ENCODE measurements at regions not wholly inside any gene's neighbourhood (a gene's known extent, or its start where the extent isn't known, plus 50 kb on each side); places are given as distances from the start of the nearest gene placed in this dataset.
A peak's percentile ranks its signal among the peaks of the same experiment; 100 is the strongest.
"Not testable (repeated sequence)": the region's sequence is repeated elsewhere in the genome, so short reads cannot be mapped to it uniquely, and the experiment has no call there.

- no peak for DNase-seq
Measured at GRCh38 chrX:130467936-130468335, 66.1 kb downstream of the RBMX2 start.

DNA sequence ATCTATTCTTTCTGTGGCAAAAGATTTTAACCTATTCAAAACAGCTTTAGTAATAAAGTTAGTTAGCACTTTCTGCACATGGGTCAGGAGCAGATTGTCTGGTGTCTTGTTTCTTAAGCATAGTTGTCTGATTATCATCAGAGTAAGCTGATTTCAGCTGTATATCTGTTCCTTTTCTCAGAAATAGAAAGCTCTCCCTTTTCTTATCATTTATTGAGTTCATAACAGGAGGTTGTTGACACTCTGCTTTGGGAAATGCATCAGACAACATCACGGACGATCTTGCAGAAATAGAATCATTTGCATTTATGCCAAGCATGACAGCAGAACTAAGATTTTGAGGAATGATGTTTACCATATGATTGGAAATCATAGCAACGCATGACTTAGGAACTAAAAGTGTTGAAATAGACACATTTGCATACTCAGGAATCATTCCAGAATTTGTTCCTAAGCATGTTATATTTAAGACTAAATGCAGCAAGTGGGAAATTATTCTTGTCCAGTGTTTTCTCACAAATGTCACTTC lies 66.7 kb downstream of the RBMX2 start:
- DNase-seq = no peak

- no peak for DNase-seq
Measured at GRCh38 chrX:130482871-130483270, 81.1 kb downstream of the RBMX2 start.

DNA sequence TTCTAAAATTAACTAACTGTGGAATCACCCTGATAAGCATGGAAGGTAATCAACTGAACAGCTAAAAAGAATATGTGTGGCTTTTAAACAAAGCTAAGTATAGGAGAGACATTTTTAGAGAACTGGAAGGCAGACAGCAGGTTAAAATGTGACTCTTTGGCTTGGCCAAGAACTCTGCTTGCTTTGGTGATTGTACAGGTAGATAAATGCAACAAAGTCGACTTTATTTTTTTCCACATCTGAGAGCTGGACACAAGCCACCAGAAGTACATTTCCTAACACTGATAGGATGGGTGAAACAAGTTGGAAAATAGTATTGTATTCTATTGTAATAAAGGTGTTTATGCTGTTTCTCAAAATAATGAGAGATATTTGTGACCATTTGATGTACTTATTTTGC lies 84.1 kb downstream of the RBMX2 start:
- no peak for DNase-seq

- not testable (repeated sequence) for DNase-seq
Measured at GRCh38 chrX:130495502-130495901, 93.7 kb downstream of the RBMX2 start.

DNA sequence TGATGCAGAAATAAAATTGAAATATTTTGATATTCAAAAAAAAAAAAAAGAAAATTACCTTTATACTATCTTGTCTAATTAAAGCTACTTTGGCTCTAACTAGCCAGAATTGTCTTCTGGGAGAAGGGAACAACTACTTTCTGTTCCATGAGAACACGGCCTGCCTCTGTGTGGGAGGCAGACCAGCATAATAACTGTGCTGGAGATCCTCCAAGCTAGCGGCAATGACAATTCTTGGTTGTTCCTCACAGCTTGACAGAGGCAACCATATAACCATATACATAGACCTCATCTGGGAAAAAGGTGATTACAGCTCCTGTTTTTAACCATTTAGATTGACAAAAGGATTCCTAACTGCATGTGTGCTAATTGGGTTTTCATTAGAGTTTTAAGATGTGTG lies 95.7 kb downstream of the RBMX2 start:
- no peak for DNase-seq

- DNase-seq = no peak
Measured at GRCh38 chrX:130498653-130499274, 97.0 kb downstream of the RBMX2 start.

- DNase-seq = no peak
Measured at GRCh38 chrX:130502016-130502570, 100.3 kb downstream of the RBMX2 start.

DNA sequence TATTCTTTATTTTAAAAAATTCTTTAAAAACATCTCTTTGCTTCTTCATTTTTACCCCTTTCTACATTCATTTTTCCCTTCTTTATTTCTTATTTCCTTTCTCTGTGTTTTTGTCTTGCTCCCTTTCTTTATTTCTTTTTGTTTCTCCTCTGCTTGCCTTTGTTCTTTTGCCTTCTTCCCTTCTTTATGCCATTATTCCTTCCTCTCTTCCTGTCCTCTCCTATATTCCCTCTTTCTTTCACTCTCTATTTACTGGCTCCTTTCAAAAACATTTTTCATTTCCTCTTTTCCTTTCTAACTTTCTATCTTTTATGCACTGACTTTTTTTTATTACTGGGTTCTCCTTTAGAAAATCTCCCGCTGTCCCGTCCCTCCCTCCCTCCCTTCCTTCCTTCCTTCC lies 102.2 kb downstream of the RBMX2 start:
- no peak for DNase-seq

DNA sequence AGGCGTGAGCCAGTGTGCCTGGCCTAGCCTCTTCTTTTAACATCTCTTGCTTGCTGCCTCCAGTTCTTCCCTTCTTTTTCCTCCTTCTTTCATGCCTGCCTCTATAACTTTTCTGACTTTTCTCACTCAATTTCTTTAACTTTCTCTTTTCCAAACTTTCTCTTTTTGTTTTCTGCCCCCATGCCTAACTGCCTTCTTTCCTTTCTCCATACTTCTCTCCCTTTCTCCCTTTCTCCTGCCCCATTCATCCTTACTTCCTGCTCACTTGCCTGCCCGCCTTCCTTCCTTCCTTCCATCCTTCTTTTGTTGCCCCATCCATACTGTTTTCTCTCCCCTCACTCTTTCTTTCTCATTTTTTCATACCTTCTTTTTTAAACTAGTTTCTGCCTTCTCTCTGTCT lies 105.2 kb downstream of the RBMX2 start:
- DNase-seq = no peak

- not testable (repeated sequence) for DNase-seq
Measured at GRCh38 chrX:130512534-130512933, 110.7 kb downstream of the RBMX2 start.

DNA sequence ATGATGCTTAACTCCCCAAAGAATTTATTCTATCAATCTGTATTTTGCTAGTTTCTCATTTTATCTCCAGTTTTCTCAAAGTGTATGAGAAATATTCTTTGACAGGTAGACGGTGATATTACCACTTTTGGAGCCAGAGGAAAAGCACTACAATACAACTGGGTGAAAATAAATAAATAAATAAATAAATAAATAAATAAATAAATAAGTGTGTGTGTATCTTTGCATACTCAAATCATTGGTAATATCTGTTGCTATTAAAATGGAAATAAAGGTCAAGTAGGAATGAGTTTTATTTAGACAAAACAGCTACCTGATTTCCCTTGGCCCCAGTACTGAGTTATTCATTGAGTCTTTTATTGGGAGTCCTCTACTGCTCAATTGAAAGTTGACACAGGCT lies 114.3 kb downstream of the RBMX2 start:
- DNase-seq = no peak

DNA sequence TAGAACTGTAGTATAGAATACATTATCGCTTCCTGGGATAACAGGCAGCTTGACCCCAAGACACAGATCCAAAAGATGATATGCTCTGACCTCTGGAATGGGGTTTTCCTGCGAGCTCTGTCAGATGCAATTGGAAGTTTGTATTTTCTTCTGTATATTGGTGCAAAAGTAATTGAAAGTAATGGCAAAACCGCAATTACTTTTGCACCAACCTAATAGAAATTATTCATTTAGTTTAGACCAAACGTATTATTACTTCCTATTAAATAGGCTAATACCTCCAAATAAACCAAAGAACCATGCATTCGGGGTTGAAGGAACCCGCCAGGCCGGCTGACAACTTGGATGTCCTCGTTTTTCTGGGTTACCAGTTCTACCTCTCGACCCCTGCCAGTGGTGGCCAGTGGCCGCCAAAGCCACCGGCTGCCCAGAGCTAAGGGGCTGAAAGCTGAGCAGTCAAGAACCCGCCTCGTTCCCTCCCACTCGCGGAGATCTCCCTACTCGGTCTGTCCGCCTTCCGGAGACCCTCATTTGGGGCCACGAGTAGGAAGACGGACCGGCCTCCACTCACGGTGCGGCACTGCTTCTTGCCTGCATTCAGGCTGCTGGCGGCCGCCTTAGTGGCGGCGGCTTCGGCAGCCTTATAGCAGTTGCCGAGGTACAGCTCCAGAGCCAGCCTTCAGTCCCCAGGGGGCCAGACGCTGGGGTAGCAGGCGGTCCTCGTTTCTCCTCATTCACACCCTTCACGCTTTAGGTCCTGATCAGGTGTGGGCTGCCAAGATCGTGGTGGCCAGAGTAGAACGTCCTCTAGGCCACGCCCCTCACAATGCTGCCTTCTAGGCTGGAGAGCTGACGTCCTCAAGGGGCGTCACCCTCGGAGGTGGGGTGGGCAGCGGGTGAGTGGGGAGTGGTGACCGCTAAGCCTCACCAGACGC lies 121.9 kb downstream of the RBMX2 start:
- DNase-seq = no peak

GRCh38 chrX:130524476-130525194 lies 122.8 kb downstream of the RBMX2 start:
- DNase-seq = no peak

DNA sequence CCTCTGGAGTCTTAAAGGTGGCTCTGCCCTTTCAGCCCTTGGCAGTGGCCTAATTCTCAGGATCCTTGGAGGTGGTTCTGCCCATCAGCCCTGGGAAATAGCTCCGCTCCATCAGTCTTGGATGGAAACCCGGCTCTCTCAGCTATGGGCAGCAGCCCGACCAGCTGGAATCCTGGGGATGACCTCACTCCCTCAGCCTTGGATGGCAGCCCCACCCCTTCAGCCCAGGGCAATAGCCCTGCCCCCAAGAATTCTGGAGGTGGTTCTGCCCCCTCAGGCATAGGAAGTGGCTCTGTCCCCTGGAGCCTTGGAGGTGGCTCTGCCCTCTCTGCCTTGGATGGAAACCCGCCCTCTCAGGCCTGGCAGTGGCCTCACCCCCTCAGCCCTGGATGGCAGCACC lies 127.7 kb downstream of the RBMX2 start:
- DNase-seq = no peak

DNA sequence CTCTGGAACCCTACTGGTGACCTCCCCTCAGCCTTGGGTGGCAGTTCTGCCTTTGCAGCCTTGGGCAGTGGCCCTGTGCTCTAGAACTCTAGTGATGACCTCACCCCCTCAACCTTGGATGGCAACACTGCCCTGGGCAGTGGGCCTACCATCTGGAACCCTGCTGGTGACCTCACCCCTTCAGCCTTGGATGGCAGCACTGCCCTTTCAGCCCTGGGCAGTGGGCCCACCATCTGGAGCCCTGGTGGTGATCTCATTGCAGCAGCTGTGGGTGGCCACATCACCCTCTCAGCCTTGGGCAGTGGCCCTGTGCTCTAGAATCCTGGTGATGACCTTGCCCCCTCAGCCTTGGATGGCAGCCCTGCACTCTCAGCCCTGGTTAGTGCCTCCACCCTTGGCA lies 129.3 kb downstream of the RBMX2 start:
- no peak for DNase-seq

DNA sequence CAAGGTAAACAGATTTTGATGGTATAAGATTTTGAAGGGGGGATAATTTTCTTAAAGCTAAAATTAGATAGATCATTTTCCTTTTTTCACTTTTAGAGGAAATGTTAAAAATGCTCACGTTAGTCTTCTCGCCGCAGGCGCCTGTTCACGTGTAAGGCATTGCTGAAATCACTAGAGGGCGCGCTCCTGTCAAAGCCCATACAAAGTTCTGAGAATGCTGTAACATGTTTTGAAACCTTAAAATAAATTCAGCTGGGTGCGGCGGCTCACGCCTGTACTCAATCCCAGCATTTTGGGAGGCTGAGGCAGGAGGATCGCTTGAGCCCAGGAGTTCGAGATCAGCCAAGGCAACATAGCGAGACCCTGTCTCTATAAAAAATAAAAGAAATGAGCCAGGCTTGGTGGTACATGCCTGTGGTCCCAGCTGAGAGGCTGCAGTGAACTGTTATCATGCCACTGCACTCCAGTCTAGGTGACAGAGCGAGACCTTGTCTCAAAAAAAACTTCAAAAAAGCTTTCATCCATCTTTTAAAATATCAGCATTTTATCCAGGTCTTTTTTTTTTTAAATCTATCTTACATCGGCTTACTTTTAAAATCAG lies 138.0 kb downstream of the RBMX2 start:
- peak in 1 of 2 experiments; percentile 8 for DNase-seq

- no peak for DNase-seq
Measured at GRCh38 chrX:130543603-130544325, 142.0 kb downstream of the RBMX2 start.

DNA sequence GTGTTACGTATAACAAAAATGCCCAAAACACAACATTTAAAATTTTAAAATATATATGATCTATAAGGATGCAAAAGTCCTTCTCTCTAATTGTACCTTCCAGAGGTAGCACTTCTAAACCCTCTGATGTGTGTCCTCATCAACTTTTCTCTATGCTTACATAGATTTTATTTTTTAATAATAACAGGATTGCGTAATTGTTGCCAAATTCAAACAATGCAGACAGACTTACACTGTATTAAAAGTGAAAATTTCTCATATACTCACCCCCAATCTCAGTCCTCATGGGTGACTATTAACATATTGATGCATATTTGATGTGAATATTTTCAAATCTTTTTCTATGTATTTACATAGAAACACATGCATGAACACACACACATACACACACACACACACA lies 144.0 kb downstream of the RBMX2 start:
- no peak for DNase-seq

DNA sequence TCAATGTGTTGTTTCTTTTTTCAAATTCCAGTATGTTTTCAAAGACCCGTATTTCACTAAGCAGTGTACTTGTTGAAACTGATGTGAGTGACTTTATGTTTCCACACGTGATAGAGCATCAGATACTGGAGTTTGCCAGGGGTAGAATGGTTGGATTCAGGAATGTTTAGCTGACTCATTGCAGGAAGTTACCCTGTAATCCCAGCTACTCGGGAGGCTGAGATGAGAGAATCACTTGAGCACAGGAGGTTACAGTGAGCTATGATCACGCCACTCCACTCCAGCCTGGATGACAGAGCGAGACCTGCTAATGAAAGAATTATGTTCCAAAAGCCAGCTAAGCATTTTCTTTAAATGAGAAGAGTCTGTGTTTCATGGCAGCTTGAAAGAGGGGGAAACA lies 147.6 kb downstream of the RBMX2 start:
- DNase-seq = not testable (repeated sequence)

DNA sequence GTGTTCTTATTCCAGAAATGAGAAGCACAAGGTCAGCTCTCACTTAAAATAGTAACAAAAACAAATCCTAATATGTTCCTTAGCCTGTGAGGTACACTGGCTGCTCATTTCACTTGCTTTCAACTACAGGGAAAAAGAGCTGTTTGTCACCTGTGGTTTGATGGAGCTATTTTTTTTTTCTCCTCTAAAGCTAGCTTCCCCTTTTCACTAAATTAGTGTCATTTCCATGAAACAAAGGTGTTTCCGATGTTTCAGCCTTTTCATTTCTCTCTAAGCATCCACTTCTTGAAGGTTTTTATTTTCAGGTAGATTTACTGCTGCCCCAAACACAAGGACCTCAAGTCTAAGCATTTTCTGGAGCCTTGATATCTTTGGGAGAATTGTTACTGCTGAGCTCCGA lies 148.6 kb downstream of the RBMX2 start:
- DNase-seq = no peak
